ENCODE measurements at regions not wholly inside any gene's neighbourhood (a gene's known extent, or its start where the extent isn't known, plus 50 kb on each side); places are given as distances from the start of the nearest gene placed in this dataset.
"Not testable (repeated sequence)": the region's sequence is repeated elsewhere in the genome, so short reads cannot be mapped to it uniquely, and the experiment has no call there.

GRCh38 chr12:91717804-91718203, 427.8 kb downstream of the BTG1 start:
- H3K4me1 ChIP-seq: no peaks in the 10 kb centered on the region

GRCh38 chr12:91711925-91712324, 433.7 kb downstream of the BTG1 start:
- ATAC-seq; H3K27me3 ChIP-seq; intact Hi-C loops (cut with DNase I); H3K4me3 ChIP-seq; DNase-seq; H3K9me3 ChIP-seq; H3K27ac ChIP-seq; H3K36me3 ChIP-seq; H3K4me1 ChIP-seq: not testable (repeated sequence)
- 87 to 93% (median 90%) methylated on average over 2 of the region's 2 CpGs for WGBS, 4 donors

More at GRCh38 chr12:91717804-91718203, 427.8 kb downstream of the BTG1 start:
- Histone ChIP-seq H3K27me3 (no peaks in the 10 kb centered on the region), H3K36me3 (no peaks in the 10 kb centered on the region), H3K9me3 (no peaks in the 10 kb centered on the region), H3K27ac (no peak overlapping the region), H3K4me3 (no peak overlapping the region)
- no peak for TF ChIP-seq CTCF (IDR thresholded peaks at IDR 0.05)
- no peak for TF ChIP-seq POLR2A (IDR thresholded peaks at IDR 0.05)
- DNase-seq: no peak
- intact Hi-C loops (cut with DNase I): no loop called here
- ATAC-seq: no peak
- 79 to 83% (median 82%) methylated on average over 3 of the region's 3 CpGs for WGBS, 4 donors

- Histone ChIP-seq H3K36me3 (no peaks in the 10 kb centered on the region), H3K9me3 (peaks cover 0 to 5% (median 0%) of the 10 kb centered on the region in 12 donors), H3K27me3 (no peaks in the 10 kb centered on the region), H3K27ac (no peak overlapping the region), H3K4me3 (no peak overlapping the region), H3K4me1 (peaks cover 0 to 6% (median 0%) of the 10 kb centered on the region in 12 donors)
- TF ChIP-seq CTCF (IDR thresholded peaks at IDR 0.05) (no peak), POLR2A (IDR thresholded peaks at IDR 0.05) (no peak)
- ATAC-seq (no peak), DNase-seq (no peak)
- intact Hi-C loops (cut with DNase I): no loop called here
- whole genome bisulfite sequencing, 4 donors: 72 to 87% (median 82%) methylated on average over 1 of the region's 1 CpG
Measured at GRCh38 chr12:91706466-91706865, 439.2 kb downstream of the BTG1 start.

GRCh38 chr12:91704446-91704845, 441.2 kb downstream of the BTG1 start:
- peaks cover 0 to 5% (median 0%) of the 10 kb centered on the region in 12 donors for H3K9me3 ChIP-seq
- ATAC-seq (no peak), DNase-seq (peak in 1 of 5 donors; percentile 7)
- no peak overlapping the region for H3K27ac ChIP-seq
- TF ChIP-seq CTCF (IDR thresholded peaks at IDR 0.05): no peak
- no peak for TF ChIP-seq POLR2A (IDR thresholded peaks at IDR 0.05)
- H3K4me3 ChIP-seq: no peak overlapping the region
- H3K36me3 ChIP-seq: no peaks in the 10 kb centered on the region
- intact Hi-C loops (cut with DNase I): no loop called here
- no peaks in the 10 kb centered on the region for H3K27me3 ChIP-seq
- 46 to 63% (median 56%) methylated on average over 2 of the region's 2 CpGs for WGBS, 4 donors
- H3K4me1 ChIP-seq: peaks cover 0 to 6% (median 0%) of the 10 kb centered on the region in 12 donors

All from heart left ventricle (tissue), 16 donors.